ENCODE measurements at regions not wholly inside any gene's neighbourhood (a gene's known extent, or its start where the extent isn't known, plus 50 kb on each side); places are given as distances from the start of the nearest gene placed in this dataset.
"Not testable (repeated sequence)": the region's sequence is repeated elsewhere in the genome, so short reads cannot be mapped to it uniquely, and the experiment has no call there.

DNA sequence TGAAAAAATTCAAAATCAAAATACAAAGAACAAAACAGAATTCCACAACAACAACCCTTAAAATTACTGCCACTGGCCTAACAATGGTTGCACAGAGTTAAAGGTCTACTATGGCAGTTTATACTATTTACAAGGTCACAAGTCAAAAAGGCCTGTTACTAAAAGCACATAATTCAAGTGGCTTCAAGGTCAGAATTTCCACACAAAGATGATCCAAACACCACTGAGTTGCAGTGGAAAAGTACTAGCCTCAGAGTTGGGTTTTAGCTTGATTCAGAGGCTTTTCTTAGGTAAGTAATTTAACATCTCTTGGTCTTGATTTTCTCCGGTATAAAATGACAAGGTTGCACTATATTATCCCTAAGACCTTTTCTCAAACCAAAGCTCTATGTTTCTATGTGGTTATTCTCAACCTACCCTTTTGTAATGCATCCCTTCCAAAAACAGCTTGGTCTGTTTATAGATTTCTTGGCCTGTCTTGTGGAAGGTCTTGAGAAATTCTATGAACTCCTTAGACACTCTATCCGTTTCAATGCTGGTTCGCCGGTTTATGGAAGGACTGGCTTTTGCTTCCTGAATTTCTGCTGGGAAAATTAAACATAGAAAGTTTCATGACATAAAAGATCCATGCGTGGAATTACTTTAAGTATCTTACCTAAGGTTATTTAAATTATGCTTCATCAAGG is 69.5 kb downstream of the MDH2 start:
- not testable (repeated sequence) for DNase-seq (ENCODE audit: low spot score)

DNA sequence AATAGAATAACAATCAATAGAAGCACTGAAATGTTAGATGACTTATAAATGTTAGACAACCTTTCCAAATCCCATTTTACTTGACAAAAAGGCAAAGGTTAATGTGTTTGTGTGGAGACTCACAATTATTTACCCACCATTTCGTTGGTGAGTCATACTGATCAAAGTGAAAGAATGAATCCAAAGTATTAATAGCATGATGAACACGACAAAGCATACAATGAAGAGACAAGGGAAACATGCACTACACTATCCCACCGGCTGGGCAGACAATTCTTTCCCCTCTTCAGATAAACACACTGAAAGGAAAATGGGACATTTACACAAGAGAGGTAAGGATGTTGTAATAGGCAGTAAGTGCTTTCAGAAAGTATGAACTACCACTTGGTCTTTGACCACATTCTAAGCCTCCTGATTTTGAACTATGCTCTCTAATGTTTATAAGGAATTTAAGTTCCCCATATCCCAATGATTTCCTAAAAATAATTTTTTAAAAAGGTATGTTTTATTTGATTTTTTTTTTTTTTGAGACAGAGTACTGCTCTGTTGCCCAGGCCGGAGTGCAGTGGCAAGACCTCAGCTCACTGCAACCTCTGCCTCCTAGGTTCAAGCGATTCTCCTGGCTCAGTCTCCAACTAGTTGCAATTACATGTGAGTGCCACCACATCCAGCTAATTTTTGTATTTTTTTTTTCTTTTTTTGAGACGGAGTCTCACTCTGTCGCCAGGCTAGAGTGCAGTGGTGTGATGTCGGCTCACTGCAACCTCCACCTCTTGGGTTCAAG is 70.5 kb downstream of the MDH2 start:
- DNase-seq (ENCODE audit: low spot score): not testable (repeated sequence)

GRCh38 chr7:76121044-76121443 is 73.1 kb downstream of the MDH2 start:
- no peak for DNase-seq (ENCODE audit: low spot score)

DNA sequence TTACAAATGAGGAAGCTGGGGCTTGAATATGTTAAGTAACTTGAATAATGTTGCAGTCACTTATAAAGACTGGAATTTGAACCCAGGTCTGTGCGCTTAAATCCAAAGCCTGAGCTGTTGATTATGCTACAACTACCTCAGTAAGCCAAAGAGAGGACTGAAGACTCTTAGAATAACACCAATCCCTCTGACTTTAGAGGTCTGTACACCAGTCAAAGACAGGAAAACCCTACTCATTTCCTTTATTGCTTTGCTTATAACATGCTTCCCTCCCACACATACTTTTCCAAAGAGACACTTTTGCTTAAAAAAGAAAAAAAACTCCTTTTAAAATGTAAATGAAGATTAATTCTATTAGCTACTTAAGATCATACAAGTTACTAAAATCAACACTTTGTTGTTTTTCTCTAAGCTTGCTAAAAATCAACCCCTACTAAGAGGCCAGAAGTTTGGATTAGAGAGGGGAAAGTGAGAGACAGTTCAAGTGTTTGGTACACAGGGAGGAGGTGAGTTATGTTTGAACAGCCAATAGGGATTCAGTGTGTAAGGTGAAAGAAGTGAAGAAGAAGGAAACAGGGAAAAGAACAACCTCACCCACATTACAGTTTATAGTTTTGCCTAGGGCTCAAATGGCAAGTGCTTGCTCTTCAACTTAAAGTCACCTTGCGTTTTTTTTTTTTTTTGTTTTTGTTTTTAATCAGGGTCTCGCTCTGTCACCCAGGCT is 74.8 kb downstream of the MDH2 start:
- no peak for DNase-seq (ENCODE audit: low spot score)

GRCh38 chr7:76123316-76123715 is 75.4 kb downstream of the MDH2 start:
- DNase-seq (ENCODE audit: low spot score): no peak

- no peak for DNase-seq (ENCODE audit: low spot score)
Observed at GRCh38 chr7:76125560-76125959, 76.1 kb upstream of the SRRM3 start.

- DNase-seq (ENCODE audit: low spot score): no peak
Observed at GRCh38 chr7:76126632-76127031, 75.1 kb upstream of the SRRM3 start.

GRCh38 chr7:76129366-76129765 is 72.3 kb upstream of the SRRM3 start:
- no peak for DNase-seq (ENCODE audit: low spot score)

- DNase-seq (ENCODE audit: low spot score): no peak
Observed at GRCh38 chr7:76129836-76130235, 71.9 kb upstream of the SRRM3 start.

DNA sequence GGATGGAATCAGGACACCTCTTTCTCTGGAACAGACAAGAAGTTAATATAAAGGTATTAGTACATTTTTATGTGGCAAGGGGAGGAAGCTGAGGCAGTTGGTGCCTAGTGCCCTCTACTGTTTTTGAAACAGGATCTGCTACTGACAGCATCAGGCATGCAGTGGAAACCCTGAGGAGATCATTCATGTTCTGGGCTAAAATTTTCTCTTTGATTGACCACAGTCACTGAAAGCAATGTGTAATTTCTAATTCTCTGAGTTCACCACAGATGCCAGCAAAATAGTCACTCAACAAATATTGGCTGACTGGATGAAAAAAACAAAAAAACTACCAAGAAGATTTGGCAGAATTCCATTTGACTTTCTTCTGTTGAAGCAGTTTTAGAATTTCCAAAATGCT is 71.0 kb upstream of the SRRM3 start:
- peak; percentile 35 for DNase-seq (ENCODE audit: low spot score)

DNA sequence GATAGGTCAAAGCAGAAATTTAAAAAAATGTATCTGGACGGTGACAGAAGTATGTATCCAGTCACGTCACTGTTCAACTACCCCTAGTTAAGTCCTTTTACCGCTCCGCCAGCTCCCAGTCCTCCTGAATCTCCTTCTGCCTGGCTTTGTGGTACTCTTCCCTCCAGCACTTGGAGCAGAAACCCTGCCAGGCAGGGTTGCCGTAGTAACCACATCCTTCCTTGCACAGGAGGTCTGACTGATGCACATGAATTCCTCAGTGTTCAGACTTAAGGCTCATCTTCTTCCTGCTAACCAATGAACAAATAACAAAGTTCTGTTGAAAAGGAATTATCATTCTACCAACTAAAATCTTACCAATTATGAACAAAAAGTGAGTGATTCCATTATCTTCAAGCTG is 69.8 kb upstream of the SRRM3 start:
- not testable (repeated sequence) for DNase-seq (ENCODE audit: low spot score)

DNA sequence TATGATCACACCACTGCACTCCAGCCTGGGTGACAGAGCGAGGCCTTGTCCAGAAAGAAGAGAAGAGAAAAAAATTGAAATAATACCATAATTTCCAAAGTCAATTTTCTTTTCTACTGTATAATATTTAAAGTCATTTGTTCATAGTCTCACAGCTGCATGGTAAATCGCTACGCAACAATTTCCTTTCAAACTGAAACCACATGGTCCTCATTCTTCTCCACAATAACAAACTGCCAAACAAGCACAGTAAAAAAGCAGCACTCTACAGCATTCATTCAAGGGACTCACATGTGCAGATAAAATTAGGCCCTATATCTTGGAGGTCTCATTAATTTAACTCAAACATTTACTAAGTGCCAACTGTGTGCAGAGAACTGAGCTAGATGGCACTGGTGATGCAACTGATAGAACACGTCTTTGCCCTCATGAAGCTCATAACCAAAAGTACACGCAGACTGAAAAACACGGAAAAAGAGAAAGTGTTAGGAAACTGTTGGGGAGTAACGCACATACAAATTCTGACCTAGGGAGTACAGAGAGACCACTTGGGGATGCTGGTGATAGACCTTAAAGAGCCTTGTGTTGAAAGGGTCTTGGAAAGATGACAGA is 68.4 kb upstream of the SRRM3 start:
- DNase-seq (ENCODE audit: low spot score): no peak

DNA sequence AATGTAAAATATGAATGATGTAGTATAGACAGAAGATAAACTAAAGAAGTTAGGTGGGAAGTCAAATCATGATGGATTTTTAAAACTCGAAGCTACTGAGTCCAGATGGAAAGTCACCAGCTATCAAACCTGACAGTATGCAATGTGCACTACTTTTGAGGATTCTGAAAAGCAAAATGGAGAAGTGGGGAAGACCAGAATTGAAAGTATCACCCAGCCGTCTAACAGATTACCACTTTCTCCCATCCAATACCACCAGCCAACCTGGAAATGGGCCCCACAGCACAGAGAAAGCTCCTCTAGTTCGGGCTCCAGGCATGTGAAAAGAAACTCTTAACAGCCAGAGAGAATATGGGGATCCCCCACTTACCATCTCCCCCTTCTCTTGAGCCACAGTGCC is 67.9 kb upstream of the SRRM3 start:
- no peak for DNase-seq (ENCODE audit: low spot score)

- not testable (repeated sequence) for DNase-seq (ENCODE audit: low spot score)
Observed at GRCh38 chr7:76135263-76135662, 66.4 kb upstream of the SRRM3 start.

DNA sequence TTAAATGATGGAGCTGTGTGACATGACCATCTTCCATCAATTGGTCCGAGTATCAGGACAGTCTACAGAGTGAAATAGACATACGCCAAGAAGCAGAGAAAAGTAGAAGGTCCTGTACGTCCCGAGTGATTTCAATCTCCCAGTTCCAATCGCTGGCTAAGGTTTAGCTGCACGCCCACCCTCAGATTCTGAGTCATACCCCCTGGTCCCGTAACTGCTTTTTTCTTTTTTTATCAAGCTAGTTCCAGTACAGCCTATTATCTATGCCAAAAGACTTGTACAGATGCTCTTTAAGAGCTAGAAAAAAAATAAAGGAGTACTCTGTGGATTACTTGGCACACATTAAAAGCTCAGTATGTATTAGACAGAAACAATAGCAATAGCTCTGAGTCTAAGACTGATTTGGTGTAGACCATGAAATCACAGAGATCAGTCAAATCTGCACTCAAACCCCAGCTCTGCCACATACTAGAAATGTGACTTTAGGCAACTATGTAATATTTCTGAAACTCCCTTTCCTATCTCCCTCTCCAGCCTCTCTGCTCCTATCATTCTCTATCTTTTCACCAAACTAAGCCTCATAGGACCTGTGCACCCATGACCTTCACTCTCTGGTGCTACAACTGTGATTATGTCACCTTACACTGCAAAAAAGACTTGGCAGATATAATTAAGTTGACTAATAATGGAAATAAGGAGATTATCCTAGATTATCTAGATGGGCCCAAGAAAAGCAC is 63.0 kb upstream of the SRRM3 start:
- DNase-seq (ENCODE audit: low spot score): not testable (repeated sequence)

DNA sequence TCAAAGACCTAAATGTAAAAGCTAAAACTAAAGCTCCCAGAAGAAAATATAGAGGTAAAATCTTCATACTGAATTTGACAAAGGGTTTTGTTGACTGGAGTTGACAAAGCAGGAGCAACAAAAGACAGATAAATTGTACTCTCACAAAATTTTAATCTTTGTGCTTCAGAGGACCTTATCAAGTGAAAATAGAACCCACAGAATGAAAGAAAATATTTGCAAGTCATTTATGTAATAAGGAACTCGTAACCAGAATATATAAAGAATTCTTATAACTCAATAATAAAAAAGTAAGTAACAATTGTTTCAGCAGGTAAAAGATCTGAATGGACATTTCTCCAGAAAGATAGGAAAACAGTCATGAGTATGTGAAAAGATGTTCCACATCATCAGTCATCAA is 62.0 kb upstream of the SRRM3 start:
- no peak for DNase-seq (ENCODE audit: low spot score)

GRCh38 chr7:76140259-76140658 is 61.4 kb upstream of the SRRM3 start:
- not testable (repeated sequence) for DNase-seq (ENCODE audit: low spot score)

- DNase-seq (ENCODE audit: low spot score): no peak
Observed at GRCh38 chr7:76142861-76143260, 58.8 kb upstream of the SRRM3 start.

- DNase-seq (ENCODE audit: low spot score): not testable (repeated sequence)
Observed at GRCh38 chr7:76144664-76145270, 56.9 kb upstream of the SRRM3 start.

DNA sequence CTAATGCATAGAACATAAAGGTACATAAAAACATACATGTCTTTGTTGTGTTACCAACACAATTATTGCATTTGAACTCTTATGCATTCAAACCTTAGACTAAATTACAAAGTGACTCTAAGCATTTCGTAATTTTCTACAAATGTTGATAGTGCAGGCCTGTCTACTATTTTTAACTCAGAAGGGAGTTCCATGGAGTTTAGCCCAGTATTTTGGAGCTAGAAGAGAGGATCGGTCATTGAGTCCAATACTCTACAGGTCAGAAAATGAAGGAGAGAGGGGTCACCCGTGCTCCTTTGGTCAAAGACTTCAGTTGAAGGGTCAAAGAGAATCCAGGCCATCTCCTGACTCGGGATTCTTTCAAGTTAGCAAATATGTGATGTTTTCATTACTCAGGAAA is 55.3 kb upstream of the SRRM3 start:
- no peak for DNase-seq (ENCODE audit: low spot score)

DNA sequence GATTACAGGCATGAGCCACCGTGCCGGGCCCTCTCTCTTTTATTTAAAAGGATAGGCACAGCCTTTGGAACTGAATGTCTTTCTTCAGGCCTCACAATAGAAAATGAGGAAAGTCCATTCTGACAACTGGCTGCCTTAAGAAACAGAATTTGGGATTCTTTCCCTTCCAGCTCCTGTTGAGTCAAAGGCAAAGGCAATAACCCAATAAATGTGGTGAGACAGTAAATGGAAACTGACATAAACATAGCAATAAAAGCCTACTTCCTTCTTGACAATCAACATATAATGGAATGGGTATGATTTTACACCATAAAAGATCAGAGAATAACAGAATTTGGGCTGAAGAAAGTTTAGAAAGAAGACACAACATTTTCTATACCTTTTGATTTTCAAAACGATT is 52.7 kb upstream of the SRRM3 start:
- not testable (repeated sequence) for DNase-seq (ENCODE audit: low spot score)
